HepG2 (cell line): ENCODE measurements at regions not wholly inside any gene's neighbourhood (a gene's known extent, or its start where the extent isn't known, plus 50 kb on each side); places are given as distances from the start of the nearest gene placed in this dataset.

Experiments used
- ATAC-seq: fragments of 200-7000 bp; cut with Tn5 transposase; 3 replicates; pipeline ENCODE4 v1.9.1; 2020; ENCODE audit warnings: mild to moderate bottlenecking, moderate library complexity
- BruUV-seq: library from RNA; stranded (reverse); fragments of 400-500 nt; replicated peaks from 2 replicates; lab custom pipeline; 2021; lab: Mats Ljungman, UMichigan
- CTCF ChIA-PET: fragments of 300-600 bp; formaldehyde crosslinking; extraction: SDS; loops from one replicate; lab custom pipeline; 2021; ENCODE audit warnings: low total read pairs, inconsistent platforms, low intra/inter-chr PET ratio; lab: Yijun Ruan, JAX
- POLR2A ChIA-PET: fragments of 350-600 bp; sonication (Branson Sonifier 250); formaldehyde crosslinking; loops from one replicate; lab custom pipeline; 2020; ENCODE audit warnings: antibody characterized with exemption, inconsistent platforms; lab: Yijun Ruan, JAX
- DNase-seq: peaks from one replicate; pipeline ENCODE4 v3.0.0-alpha.2; 2015; ENCODE audit warnings: low spot score
- FAIRE-seq: peaks from 3 replicates; lab custom pipeline; 2011; peaks lifted over from hg19 to GRCh38; lab: Jason Lieb, UNC
- H2AFZ ChIP-seq: one replicate; pipeline ENCODE4 v1.6.1; 2011; ENCODE audit warnings: low read length, inconsistent platforms
- H3K27ac ChIP-seq: fragments of 300-600 bp; 3 replicates; pipeline ENCODE4 v1.8.0; 2011; ENCODE audit warnings: mixed run types, mild to moderate bottlenecking, mixed read lengths, low read length, inconsistent platforms; ENCODE audit not compliant: insufficient read depth; ENCODE audit errors: extremely low read length
- H3K27me3 ChIP-seq, 2 experiments: fragments of 200-600 bp in 1 of 2; 2 replicates in 1 of 2; 3 replicates in 1 of 2; pipeline versions ENCODE4 v1.6.0 to v1.8.0; 2011; ENCODE audit warnings: low read length in 2 of 2, mild to moderate bottlenecking in 2 of 2, moderate library complexity in 2 of 2, inconsistent platforms in 1 of 2; ENCODE audit not compliant: insufficient read depth in 2 of 2, control insufficient read depth in 1 of 2
- H3K36me3 ChIP-seq, 2 experiments: fragments of 200-600 bp in 1 of 2; replicated peaks in 1 of 2; 2 replicates in 1 of 2; 3 replicates in 1 of 2; pipeline versions ENCODE4 v1.5.1 to v1.8.0; 2011; ENCODE audit warnings: low read length in 2 of 2, inconsistent platforms in 1 of 2; ENCODE audit not compliant: insufficient read depth in 2 of 2, control insufficient read depth in 1 of 2
- H3K4me1 ChIP-seq: 2 replicates; pipeline ENCODE4 v1.5.1; 2012; ENCODE audit warnings: low read length, inconsistent platforms; ENCODE audit not compliant: insufficient read depth
- H3K4me2 ChIP-seq: 2 replicates; pipeline ENCODE4 v1.6.0; 2011; ENCODE audit warnings: low read depth, low read length, inconsistent platforms
- H3K4me3 ChIP-seq, 3 experiments: fragments of 200-600 bp in 1 of 3; sonication (generic), shearing (Covaris generic) in 1 of 3; replicated peaks in 1 of 3; 2 replicates each; pipeline ENCODE4 v1.5.1; 2011 to 2016; ENCODE audit warnings: low read length in 3 of 3, inconsistent platforms in 2 of 3, low read depth in 2 of 3, mild to moderate bottlenecking in 2 of 3, control low read depth in 1 of 3, mixed read lengths in 1 of 3; ENCODE audit not compliant: insufficient read depth in 1 of 3
- H3K79me2 ChIP-seq: one replicate; pipeline ENCODE4 v1.6.1; 2011; ENCODE audit warnings: low read length, inconsistent platforms; ENCODE audit not compliant: insufficient read depth
- H3K9ac ChIP-seq: 2 replicates; pipeline ENCODE4 v1.6.0; 2011; ENCODE audit warnings: mild to moderate bottlenecking, low read depth, low read length, inconsistent platforms; ENCODE audit not compliant: insufficient read depth
- H3K9me3 ChIP-seq: 2 replicates; pipeline ENCODE4 v1.5.1; 2012; ENCODE audit warnings: mild to moderate bottlenecking, low read length
- H4K20me1 ChIP-seq: 2 replicates; pipeline ENCODE4 v1.6.0; 2011; ENCODE audit warnings: inconsistent platforms, mild to moderate bottlenecking, low read length, moderate library complexity; ENCODE audit not compliant: insufficient read depth
- AKAP8 ChIP-seq: sonication (generic); formaldehyde crosslinking; IDR thresholded peaks from 2 replicates; pipeline ENCODE4 v1.5.1; 2020; ENCODE audit warnings: mild to moderate bottlenecking, missing genetic modification reagents
- HOXA3 ChIP-seq: sonication (generic); formaldehyde crosslinking; IDR thresholded peaks from 2 replicates; pipeline ENCODE4 v1.5.0; 2020; ENCODE audit warnings: missing genetic modification reagents
- MYC ChIP-seq: sonication (generic); formaldehyde crosslinking; IDR thresholded peaks from 2 replicates; pipeline ENCODE4 v1.9.0; 2021; ENCODE audit warnings: missing genetic modification reagents, borderline replicate concordance
- NR2F2 ChIP-seq: IDR thresholded peaks from 2 replicates; pipeline ENCODE4 v1.6.1; 2012; ENCODE audit warnings: low read depth, inconsistent platforms, borderline replicate concordance
- PRMT3 ChIP-seq: sonication (generic); formaldehyde crosslinking; IDR thresholded peaks from 2 replicates; pipeline ENCODE4 v1.8.1; 2022; ENCODE audit warnings: low read depth, mild to moderate bottlenecking, moderate library complexity, missing genetic modification reagents, borderline replicate concordance
- TCF7L2 ChIP-seq: IDR thresholded peaks from 2 replicates; pipeline ENCODE4 v1.6.1; 2011; ENCODE audit warnings: mild to moderate bottlenecking, low read depth, low read length, moderate library complexity
- TOPORS ChIP-seq: sonication (generic); formaldehyde crosslinking; IDR thresholded peaks from 2 replicates; pipeline ENCODE4 v1.8.0; 2023; ENCODE audit warnings: mild to moderate bottlenecking, missing genetic modification reagents
- ZBTB21 ChIP-seq: sonication (generic); formaldehyde crosslinking; IDR thresholded peaks from 2 replicates; pipeline ENCODE4 v1.4.0; 2020; ENCODE audit warnings: missing genetic modification reagents
- ZMYM4 ChIP-seq: sonication (generic); formaldehyde crosslinking; IDR thresholded peaks from 2 replicates; pipeline ENCODE4 v1.8.1; 2023; ENCODE audit warnings: mild to moderate bottlenecking, missing genetic modification reagents
- WGBS: methylation state at CpG from one replicate; pipeline ENCODE4 v1.1.6; 2017; ENCODE audit warnings: low lambda C conversion rate; 5-methylcytosine and 5-hydroxymethylcytosine counted together
- in situ Hi-C: cut with HindIII; loops from 2 replicates; pipeline ENCODE4 v1.10.0; 2017; ENCODE audit warnings: low pct_unique_long_range_greater_than_20kb; ENCODE audit not compliant: extremely low pct_ligation_motif_present
- intact Hi-C: fragments of 100-400 bp; cut with micrococcal nuclease; formaldehyde crosslinking; loops from one replicate; pipeline ENCODE4 v1.10.0; 2022; ENCODE audit not compliant: unreplicated experiment
- TF ChIP-seq, protein P1 (sequence below): sonication (generic); formaldehyde crosslinking; IDR thresholded peaks from 2 replicates; pipeline ENCODE4 v1.5.1; 2020; ENCODE audit warnings: missing genetic modification reagents, mild to moderate bottlenecking, borderline replicate concordance
- TF ChIP-seq, protein P2 (sequence below): sonication (generic); formaldehyde crosslinking; IDR thresholded peaks from 2 replicates; pipeline ENCODE4 v1.4.0; 2020; ENCODE audit warnings: missing genetic modification reagents

DNA sequence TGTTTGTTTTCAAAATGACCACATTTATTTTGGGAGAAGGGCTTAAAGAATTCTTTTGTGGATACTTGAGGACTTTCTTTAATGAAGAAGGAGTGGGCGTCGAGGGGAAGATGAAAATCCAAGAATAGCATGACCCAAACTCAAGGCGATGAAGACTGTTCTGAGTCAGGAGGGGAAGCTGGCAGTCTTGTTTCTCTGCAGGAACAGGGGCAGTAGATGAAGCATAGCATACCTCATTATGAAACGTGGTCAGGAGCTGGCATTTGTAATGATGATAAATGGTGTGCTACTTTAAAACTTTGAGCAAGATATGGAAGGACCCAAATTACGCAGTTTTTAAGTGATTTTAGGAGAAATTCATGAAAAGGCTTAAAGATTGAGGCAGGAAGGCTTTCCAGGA lies 549.0 kb downstream of the IGSF11 start:
- Histone ChIP-seq H3K9ac (no peak overlapping the region), H3K4me1 (no peaks in the 10 kb centered on the region), H2AFZ (no peak overlapping the region), H4K20me1 (no peaks in the 10 kb centered on the region), H3K27ac (no peak overlapping the region), H3K4me2 (no peak overlapping the region), H3K4me3 (no peak overlapping the region), H3K36me3 (no peaks in the 10 kb centered on the region), H3K79me2 (no peaks in the 10 kb centered on the region), H3K27me3 (no peaks in the 10 kb centered on the region; a peak in 1 of 5 replicates), H3K9me3 (no peaks in the 10 kb centered on the region)
- WGBS: 16% methylated on average over 5 of the region's 5 CpGs
- TF ChIP-seq HOXA3 (CRISPR knock-in tag) (no peak), NR2F2 (no peak), PRMT3 (CRISPR knock-in tag) (no peak), ZBTB21 (CRISPR knock-in tag) (no peak), AKAP8 (no peak), TOPORS (CRISPR knock-in tag) (no peak), MYC (no peak), TCF7L2 (no peak), ZMYM4 (CRISPR knock-in tag) (no peak)
- no peak for FAIRE-seq
- in situ Hi-C loops: no loop called here
- no peak for ATAC-seq
- ChIA-PET POLR2A (no interaction called here), CTCF (no interaction called here)
- intact Hi-C loops: no loop called here
- no TSS peak for BruUV-seq
- no peak for DNase-seq

DNA sequence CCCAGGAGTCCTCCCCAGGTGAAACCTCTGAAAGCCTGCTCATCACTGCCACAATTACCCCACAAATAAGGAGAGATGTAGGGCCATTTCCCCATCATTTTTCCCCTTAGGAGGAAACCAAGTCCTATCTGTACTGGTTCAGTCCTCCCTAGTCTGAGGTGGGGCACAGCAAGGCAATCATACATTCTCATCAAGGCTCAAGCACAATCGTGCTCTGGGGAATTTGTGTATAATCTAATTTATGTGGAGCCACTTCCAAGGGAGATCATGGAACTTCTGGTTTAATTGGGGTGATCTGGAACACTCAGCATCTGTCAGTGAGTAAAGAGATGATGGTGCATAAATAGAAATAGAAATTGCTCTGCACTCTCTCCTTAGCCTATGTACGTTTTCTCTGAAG lies 546.9 kb downstream of the IGSF11 start:
- Histone ChIP-seq H4K20me1 (no peaks in the 10 kb centered on the region), H3K4me3 (no peak overlapping the region), H3K9ac (no peak overlapping the region), H3K4me2 (no peak overlapping the region), H3K79me2 (no peaks in the 10 kb centered on the region), H3K27me3 (no peaks in the 10 kb centered on the region; a peak in 1 of 5 replicates), H3K36me3 (no peaks in the 10 kb centered on the region), H3K4me1 (no peaks in the 10 kb centered on the region), H3K9me3 (no peaks in the 10 kb centered on the region), H2AFZ (no peak overlapping the region), H3K27ac (no peak overlapping the region)
- intact Hi-C loops: no loop called here
- ATAC-seq (no peak), DNase-seq (no peak), FAIRE-seq (no peak)
- ChIA-PET CTCF (no interaction called here), POLR2A (no interaction called here)
- no TSS peak for BruUV-seq
- in situ Hi-C loops: no loop called here
- 0% methylated on average over 2 of the region's 2 CpGs for WGBS
- TF ChIP-seq, protein P1, sequence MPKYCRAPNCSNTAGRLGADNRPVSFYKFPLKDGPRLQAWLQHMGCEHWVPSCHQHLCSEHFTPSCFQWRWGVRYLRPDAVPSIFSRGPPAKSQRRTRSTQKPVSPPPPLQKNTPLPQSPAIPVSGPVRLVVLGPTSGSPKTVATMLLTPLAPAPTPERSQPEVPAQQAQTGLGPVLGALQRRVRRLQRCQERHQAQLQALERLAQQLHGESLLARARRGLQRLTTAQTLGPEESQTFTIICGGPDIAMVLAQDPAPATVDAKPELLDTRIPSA (CRISPR knock-in tag): no peak
- TF ChIP-seq, protein P2, sequence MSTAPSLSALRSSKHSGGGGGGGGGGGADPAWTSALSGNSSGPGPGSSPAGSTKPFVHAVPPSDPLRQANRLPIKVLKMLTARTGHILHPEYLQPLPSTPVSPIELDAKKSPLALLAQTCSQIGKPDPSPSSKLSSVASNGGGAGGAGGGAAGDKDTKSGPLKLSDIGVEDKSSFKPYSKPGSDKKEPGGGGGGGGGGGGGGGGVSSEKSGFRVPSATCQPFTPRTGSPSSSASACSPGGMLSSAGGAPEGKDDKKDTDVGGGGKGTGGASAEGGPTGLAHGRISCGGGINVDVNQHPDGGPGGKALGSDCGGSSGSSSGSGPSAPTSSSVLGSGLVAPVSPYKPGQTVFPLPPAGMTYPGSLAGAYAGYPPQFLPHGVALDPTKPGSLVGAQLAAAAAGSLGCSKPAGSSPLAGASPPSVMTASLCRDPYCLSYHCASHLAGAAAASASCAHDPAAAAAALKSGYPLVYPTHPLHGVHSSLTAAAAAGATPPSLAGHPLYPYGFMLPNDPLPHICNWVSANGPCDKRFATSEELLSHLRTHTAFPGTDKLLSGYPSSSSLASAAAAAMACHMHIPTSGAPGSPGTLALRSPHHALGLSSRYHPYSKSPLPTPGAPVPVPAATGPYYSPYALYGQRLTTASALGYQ (CRISPR knock-in tag): no peak
